ENCODE measurements at regions not wholly inside any gene's neighbourhood (a gene's known extent, or its start where the extent isn't known, plus 50 kb on each side); places are given as distances from the start of the nearest gene placed in this dataset.

DNA sequence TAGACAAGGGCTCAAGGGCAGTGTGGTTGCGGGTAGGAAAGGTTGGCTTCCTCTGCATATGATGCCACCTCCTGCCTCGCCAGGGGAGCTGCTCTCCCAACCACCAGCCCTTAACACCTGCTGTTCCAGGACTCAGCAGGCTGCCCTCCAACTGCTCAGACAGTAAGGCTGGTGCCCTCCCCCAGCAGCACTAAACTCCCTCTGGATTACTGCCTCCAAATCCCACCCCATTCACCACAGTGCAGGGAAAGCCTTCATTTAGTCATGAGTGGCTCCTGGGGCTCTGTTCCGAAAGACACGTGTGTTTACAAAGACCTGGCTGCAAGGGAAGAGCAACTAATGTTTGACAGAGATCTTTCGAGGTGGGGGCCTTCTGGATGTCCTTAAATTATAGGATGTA, 437.2 kb upstream of the MKI67 start:
- TF ChIP-seq, protein P1, sequence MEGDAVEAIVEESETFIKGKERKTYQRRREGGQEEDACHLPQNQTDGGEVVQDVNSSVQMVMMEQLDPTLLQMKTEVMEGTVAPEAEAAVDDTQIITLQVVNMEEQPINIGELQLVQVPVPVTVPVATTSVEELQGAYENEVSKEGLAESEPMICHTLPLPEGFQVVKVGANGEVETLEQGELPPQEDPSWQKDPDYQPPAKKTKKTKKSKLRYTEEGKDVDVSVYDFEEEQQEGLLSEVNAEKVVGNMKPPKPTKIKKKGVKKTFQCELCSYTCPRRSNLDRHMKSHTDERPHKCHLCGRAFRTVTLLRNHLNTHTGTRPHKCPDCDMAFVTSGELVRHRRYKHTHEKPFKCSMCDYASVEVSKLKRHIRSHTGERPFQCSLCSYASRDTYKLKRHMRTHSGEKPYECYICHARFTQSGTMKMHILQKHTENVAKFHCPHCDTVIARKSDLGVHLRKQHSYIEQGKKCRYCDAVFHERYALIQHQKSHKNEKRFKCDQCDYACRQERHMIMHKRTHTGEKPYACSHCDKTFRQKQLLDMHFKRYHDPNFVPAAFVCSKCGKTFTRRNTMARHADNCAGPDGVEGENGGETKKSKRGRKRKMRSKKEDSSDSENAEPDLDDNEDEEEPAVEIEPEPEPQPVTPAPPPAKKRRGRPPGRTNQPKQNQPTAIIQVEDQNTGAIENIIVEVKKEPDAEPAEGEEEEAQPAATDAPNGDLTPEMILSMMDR (IDR thresholded peaks at IDR 0.05): no peak
- no peak for TF ChIP-seq POLR2A (IDR thresholded peaks at IDR 0.05)

All from uterus (tissue), 2 donors.